GM10266 (cell line): ENCODE measurements at regions not wholly inside any gene's neighbourhood (a gene's known extent, or its start where the extent isn't known, plus 50 kb on each side); places are given as distances from the start of the nearest gene placed in this dataset.

Source experiments
- DNase-seq: peaks from one replicate; pipeline ENCODE4 v3.0.0; 2012; ENCODE audit errors: extremely low spot score
- CTCF ChIP-seq: IDR thresholded peaks from 2 replicates; pipeline ENCODE4 v1.5.1; 2012; ENCODE audit warnings: mild to moderate bottlenecking, low read depth; ENCODE audit not compliant: control insufficient read depth, insufficient read depth; ENCODE audit errors: missing control alignments

- DNase-seq: no peak
- no peak for TF ChIP-seq CTCF
Observed at GRCh38 chr3:135564696-135565095, 400.8 kb upstream of the PPP2R3A start.

GRCh38 chr3:135565546-135565945 lies 400.0 kb upstream of the PPP2R3A start:
- no peak for DNase-seq
- no peak for TF ChIP-seq CTCF

- no peak for DNase-seq
- no peak for TF ChIP-seq CTCF
Observed at GRCh38 chr3:135567223-135567622, 398.3 kb upstream of the PPP2R3A start.

GRCh38 chr3:135576751-135577150 lies 388.8 kb upstream of the PPP2R3A start:
- no peak for TF ChIP-seq CTCF
- no peak for DNase-seq

GRCh38 chr3:135581806-135582205 lies 383.7 kb upstream of the PPP2R3A start:
- DNase-seq: no peak
- no peak for TF ChIP-seq CTCF

- no peak for TF ChIP-seq CTCF
- no peak for DNase-seq
Observed at GRCh38 chr3:135582800-135583199, 382.7 kb upstream of the PPP2R3A start.

- TF ChIP-seq CTCF: no peak
- no peak for DNase-seq
Observed at GRCh38 chr3:135596563-135596962, 369.0 kb upstream of the PPP2R3A start.
